ENCODE measurements at regions not wholly inside any gene's neighbourhood (a gene's known extent, or its start where the extent isn't known, plus 50 kb on each side); places are given as distances from the start of the nearest gene placed in this dataset.

DNA sequence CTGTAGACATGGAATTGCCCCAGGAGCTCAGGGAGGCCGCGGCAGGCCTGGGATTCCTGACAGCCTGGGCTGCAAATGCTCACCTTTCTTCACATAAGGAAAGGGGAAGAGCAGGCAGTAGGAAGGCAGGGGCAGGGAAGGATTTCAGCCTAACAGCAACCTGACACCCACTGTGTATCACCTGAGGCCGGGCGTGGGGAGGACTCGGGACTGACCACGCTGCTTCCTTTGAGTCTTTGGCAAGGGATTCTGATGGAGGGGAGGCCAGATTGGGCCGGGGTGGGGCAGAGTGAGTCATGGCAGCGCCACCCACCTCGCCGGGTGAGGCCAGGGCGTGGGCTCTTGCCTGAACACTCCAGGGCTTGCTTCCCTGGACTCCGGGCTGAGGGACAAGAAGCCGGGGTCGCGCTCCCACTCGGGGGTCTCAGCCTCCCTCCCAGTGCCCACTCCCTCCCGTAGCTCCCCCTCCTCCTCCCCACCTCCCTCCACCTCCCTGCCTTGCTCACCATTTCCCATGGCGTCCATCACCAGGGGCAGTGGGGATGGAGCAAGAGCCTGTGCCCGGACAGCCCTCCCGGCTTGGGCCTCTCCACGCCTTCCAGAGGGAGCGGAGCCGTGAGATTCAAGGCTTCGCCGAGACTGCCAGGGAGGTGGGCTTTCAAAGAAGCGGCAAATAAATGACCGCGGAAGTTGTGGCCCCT is 247.9 kb upstream of the RTL1 start:
- no peak for DNase-seq

DNA sequence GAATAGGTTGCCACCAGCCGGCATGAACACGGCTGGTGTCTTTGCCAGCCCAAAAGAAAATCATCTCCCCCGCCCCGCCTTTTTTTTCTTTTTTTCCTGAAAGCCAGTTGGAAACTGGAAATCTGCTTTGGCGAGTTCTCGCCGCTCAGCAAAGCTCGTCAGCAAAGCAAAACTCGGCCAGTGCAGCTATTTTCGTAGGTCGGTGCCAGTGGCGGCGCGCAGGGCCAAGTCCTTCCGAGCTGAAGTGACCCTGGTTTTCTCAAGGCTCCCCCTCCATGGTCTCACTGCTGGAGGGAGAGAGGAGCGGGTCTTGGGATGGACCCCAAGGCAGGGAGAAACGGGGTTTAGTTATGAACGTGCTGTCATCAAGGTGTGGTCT is 248.4 kb upstream of the RTL1 start:
- DNase-seq = no peak

DNA sequence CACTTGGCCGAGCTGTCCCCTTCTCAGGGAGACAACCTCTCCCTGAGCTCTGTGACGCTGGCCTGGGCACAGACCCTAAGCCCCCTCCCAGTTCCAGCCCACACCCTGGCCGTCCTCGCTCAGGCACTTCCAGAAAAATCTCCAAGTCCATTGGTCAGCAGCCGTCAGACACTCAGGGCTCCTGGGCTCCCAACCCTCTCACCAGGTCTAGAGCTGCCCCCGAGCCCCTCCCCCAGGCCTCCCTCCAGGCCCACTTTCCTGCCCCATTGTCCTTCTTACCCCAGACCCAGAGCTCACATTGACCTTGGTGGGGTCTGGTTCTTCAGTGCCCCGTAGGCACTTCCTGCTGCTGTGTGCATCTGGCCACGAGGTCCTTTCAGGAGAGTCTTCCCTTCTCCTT is 249.3 kb upstream of the RTL1 start:
- DNase-seq = no peak

DNA sequence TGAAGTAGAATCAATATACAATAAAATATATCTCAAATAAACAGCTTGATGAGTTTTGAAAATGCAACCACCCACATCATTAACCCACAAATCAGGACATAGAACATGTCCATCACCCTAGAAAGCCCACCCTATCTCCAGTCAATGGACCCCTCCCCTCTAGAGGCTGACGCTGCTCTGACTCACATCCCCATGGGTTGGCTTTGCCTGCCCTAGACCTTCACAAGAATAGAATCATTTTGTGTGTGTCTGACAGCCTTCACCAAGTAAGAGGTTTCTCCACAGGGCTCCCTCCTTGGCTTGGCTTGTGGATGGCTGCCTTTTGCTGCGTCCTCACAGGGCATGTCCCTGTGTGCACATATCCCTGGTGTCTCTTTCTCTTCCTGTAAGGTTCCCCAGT is 250.2 kb upstream of the RTL1 start:
- no peak for DNase-seq

DNA sequence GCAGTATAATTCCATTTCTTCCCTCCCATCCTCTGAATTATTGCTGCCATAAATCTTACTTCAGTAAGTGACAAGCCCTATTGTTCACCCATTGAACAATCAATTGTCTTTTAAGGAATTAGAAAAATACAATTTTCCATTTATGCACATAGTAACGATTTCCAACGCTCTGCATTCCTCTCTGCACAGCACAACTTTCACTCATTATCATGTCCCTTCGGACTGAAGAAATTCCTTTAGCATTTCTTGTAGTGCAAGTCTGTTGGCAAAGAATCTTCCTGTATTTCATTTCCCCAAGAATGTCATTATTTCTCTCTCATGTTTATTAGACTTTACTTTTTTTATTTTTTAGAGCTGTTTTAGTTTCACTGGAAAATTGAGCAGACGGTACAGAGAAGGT is 252.1 kb upstream of the RTL1 start:
- no peak for DNase-seq

DNA sequence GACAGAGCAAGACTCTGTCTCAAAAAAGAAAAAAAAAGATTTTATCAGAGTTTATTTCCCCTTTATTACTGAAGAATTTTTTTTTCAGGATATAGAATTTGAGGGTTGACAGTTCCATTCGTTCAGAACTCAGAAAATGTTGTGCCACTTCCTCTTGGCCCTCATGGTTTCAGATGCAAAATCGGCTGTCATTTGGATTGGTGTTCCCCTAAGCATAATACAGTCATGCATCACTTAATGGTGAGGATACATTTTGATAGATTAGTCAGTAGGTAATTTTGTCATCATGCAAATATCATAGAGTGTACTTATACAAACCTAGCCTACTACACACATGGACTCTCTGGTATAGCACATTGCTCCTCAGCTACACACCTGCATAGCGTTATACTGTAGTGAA is 263.9 kb upstream of the RTL1 start:
- no peak for DNase-seq

DNA sequence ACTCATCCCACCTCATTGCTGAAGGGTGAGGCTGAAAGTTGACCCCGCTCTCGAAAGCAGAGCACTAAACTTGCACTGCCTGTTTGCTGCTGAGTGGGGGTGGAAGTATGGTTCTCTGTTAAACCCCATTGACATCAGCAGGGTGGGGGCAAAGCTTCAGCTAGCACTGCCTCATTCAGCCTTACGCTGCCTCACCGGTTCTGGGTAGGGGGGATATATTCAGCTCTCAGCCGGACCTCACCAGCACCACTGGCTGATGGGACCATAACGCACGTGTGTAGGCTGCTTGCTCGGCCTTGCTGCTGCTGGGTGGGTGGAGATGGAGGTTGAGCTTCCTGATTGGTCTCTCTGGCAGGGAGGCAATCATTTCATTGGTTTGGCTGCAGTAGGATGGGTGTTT is 265.7 kb upstream of the RTL1 start:
- DNase-seq = no peak

DNA sequence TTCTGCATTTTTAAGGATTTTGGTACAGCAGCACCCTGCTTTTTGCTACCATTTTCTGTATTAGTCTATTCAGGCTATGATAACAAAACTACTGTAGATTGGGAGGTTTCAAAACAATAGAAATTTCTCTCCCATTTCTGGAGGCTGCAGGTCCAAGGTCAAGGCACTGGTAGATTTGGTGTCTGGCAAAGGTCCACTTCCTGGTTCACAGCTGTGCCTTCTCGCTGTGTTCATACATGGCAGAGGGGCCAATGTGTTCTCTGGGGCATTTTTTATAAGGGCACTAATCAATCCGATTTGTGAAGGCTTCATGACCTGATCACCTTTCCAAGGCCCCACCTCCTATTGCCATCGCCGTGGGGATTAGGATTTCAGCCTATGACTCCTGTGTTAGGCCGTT is 268.1 kb upstream of the RTL1 start:
- DNase-seq = no peak

DNA sequence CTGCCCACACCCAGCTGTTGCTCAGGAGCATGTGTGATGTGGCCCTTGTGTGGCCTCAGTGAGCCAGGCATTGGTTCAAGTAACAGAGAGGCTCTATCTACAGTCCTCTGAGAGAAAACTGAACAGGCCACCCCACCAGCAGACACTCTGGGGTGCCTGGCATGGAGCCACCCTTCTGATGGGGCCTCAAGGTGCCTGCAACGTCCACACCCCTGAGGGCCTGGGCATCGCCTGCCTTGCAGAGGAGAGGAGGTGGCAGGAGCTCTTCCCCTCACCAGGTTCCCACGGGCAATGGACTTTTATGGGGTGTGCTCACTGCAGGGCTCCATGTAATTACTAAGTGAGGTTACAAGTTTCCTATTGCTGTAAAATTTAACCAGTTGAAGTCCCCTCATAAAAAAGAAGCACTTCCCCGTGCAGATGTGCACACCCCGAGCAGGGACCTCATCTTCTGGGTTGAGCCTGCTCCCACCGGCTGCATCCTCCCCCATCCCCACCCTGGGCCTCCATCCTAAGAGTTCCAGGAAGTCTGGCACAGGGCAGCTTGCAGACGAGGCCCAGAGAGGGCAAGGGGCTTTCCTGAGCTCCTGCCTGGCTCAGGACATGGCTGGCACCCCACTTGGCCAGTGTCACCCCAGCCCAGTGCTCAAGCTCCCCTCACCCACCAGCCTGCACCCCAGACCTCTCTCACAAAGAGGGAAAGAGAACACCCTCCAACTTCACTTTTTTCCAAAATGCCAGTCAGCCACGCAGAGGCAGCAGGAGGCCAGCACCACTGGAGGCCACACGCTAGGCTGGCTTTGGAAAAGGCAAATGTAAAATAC is 270.4 kb upstream of the RTL1 start:
- no peak for DNase-seq

DNA sequence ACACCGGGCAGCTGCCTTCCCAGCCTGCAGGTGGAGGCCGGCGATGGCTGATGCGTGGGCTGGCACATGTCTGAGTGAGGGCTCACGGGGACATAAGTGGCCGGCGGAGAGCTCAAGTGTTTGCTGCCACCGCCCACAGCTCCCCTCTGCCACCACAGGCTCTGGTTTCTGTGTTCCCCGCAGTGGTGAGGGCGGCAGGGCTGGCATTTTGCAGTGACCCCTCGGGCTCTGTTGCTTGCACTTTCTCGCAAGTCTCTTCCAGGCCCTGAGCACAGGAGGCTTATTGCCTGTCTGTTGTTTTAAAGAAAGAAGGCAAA is 271.0 kb upstream of the RTL1 start:
- no peak for DNase-seq

DNA sequence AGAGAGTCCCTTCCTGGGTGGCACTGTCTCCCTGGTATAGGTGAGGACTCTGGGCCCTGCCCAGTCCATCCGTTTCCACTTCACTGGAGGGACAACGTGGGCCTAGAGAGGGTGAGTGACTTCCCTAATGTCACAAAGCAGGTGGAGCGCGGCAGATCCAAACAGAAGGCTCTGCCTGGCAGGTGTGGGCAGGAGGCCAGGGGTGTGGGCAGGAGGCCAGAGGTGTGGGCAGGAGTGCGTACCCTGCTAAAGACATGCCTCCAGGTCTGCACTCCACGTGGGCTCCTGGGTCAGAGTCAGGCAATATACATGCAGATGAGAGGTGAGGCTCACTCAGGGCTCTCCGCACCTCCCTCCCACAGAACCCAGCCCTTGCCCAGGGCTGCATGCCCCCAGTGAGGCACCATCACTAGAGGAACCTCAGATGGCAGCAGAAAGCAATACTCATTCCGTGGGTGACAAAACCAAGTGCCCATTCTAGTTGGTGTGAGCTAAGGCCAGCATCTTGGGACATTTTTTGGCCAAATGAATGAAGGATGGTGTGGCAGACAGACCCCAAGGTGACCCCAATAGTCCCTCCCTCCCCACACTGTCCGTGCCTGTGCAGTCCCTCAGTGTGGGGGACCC is 271.6 kb upstream of the RTL1 start:
- DNase-seq = no peak

DNA sequence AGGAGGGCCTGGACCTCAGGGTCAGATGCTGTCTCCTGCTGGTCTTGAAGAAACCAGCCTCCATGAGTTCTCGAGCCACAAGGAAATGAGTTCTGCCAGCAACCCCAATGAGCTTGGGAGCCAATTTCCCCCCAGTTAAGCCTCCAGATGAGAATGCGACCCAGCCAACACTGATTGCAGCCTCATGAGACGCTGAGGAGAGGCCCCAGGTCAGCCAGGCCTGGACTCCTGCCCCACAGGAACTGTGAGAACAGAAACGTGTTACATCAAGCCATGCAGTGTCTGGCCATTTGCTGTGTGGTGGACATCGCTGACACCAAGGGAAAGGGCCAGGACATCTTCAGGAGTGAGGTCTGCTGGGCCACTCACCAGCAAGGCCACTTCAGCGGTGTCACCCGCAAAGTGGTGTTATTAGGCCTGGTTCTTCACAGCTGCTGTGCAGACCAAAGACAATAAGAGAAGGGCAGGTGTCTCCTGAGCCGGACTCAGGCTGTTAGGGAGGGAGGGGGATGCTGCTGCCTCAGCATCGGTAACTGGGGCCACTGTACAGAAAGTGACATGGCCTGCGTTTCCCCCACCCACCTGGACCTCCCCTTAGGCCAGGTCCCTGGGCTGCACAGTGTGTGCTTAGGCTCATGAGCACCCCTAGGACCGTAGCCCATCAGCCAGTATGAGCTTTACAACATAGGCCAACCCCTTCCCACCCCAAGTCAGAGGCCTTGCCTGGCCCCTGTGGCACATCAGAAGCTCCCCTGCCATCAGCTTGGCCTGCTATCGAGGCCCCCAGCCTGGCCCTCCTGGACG is 272.4 kb upstream of the RTL1 start:
- DNase-seq = no peak

DNA sequence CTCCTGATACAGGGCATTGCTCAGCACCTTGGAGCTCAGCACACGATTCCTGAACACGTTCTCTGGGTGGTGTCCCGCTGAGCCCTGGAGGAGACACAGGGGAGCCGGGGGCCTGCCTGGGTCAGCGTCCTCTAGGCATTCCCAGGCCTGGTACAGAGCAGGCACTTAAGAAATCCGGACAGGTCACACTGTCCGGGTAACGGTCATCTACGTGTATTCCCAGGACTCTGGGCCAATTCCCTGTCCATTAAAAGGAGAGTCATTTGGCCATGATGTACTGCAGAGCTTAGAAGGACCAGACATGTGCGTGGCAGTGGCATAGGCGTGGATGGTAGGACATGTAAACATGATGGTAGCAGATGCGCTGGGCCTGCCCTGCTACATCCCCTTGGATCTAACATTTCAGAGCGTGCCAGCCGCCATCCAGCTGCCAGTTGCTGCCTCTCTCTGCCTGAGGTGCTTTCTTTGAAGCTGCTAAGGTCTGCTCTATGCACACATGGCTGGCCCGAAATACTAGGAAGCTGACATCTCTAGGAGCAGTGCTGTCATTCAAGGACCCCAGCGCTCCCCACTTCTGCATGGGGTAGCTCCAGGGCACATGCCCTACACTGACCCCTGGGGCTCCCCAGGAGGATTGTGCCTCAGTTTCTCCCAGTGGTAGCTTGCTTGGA is 273.1 kb upstream of the RTL1 start:
- DNase-seq = no peak

DNA sequence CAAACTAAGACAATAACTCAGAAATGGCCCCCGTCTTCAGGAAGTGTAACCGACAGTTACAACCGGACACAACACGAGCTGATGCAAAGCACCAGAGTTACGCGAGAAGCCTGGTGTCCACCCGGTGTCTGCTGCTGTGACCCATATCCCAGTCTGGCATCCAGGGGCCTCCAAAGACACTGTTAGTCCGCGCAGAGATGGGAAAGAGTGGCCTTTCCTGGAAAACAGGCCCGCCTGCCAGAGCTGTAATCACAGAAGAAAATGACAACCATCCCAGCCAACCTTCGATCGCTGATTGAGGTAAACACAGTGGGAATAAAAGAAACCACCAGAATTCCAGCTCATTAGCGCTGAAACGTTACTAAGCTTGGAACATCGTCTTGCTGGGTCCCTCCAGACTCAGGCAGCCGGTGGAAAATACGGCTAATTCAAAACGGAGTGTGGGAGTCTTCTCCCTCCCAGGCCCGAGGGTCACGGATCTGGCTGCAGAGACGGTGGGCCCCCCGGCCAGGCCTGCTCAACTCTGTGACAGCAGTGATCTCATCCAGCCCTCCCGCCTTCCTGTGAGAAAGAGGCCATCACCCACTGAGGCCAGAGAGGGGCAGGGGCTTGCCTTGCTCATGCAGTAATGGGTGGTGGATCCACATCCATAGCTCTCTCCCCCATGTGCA is 273.9 kb upstream of the RTL1 start:
- DNase-seq = no peak

DNA sequence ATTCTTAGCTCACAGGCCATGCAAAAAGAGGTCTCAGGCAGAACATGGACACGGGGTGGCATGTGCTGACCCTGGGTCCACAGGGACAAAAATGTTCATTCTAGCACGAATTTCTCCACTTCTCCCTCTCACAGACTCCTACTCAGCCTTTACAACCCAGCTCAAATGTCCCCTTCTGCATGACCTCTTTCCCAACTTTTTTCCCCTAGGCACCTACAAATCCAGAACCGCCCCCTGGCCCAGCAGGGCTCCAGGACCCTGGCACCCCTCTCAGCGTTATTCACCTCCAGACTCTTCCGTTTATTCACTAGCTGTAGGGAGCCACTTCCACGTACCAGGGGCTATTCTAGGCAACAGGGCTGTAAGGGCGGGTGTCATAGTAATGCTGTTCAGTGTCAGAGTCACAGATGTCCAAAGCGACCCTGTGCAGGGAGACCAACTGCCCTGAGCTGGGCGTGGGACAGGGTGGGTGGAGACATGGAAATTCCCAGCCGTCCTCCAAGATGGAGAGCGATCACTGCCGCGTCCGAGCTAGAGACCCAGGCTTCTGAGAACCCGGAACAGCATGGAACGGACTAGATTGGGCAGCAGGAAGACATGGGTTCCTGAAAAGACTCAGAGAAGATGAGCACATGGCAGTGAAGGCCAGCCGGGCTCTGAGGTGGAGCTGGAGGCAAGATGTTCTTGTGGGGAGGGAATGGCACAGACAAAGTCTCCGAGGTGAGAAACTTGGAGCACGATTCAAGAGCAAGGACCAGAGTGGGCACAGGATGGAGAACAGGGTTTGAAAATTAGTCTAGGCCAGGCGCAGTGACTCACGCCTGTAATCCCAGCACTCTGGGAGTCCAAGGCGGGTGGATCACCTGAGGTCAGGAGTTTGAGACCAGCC is 274.9 kb upstream of the RTL1 start:
- no peak for DNase-seq

DNA sequence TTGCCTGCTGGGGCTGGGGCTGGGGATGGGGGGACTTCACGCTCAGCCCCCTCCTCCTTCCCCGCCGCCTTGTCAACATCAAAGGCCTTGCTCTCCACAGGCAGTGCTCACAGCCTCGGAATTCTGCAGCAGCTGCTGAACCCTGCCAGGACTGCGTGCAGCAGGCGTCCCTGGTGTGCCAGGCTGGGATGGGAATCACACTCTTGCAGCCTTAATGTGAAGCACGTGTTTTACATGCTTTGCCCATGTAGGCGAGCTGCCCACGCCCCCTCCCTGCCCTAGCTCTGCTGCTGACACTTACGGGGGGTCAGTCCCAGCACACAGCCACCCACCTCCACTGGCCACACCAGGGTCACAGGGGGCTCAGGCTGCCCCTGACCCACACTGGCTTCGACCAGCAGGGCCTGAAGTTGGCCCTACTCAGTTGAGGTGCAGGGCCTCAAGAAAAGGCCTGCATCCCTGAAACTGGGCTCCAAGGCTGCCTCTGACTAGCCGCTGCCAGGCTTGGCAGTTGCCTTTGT is 276.2 kb upstream of the RTL1 start:
- DNase-seq = no peak

DNA sequence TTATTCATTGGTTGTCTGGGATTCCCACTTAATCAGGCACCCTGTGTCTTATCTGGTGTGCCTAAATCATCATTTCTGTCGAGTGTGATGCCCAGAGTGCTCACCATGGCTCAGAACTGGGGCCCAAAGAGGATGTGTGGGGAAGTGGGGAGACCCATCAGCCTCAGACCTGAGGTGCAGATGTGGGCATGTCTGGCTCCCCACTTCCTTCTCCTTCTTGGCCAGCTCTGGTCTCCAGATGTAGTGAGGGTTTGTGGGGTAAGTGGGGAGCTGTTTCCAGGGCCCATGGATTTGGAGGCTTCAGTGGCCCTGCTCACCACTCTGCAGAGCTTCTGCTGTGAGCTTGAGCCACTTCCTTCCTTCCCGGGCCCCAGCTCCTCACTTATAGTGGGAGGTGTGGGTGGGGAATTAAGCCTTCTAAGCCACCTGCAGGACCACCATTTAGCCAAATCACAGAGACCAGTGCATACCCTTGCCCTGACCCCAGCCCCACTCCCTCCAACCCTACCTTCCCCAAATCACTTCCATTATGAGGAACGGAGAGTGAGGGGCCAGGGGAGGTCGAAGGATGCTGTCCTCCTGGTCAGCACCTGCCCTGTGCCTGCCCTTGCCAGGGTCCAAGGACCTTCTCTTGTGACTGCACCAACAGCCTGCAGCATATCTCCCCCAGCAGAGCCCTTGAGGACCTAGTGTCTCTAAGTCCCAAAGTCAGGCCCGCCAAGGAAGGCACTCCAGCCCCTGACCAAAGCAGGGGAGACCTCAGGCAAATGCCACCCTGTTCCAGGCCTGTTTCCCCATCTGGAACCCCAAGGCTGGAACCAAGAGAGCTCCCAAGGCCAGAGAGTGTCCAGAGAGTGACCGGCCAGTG is 278.2 kb upstream of the RTL1 start:
- DNase-seq = no peak

DNA sequence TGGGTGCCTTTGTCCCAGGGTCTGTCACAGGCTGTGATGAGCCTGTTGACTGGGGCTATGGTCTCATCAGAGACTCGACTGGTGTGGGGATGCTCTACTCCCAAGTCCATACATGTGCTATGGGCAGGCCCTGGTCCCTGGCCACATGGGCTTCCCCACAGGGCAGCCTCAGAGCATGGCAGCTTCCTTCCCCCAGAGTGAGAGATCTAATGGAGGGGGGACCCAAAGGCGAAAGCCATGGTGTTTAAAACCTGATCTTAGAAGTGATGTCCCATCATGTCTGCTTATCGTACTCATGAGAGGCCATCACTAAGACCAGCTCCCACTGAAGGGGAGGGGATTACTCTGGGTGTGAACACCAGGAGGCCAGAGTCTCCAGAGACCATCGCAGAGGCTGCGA is 279.0 kb upstream of the RTL1 start:
- no peak for DNase-seq

DNA sequence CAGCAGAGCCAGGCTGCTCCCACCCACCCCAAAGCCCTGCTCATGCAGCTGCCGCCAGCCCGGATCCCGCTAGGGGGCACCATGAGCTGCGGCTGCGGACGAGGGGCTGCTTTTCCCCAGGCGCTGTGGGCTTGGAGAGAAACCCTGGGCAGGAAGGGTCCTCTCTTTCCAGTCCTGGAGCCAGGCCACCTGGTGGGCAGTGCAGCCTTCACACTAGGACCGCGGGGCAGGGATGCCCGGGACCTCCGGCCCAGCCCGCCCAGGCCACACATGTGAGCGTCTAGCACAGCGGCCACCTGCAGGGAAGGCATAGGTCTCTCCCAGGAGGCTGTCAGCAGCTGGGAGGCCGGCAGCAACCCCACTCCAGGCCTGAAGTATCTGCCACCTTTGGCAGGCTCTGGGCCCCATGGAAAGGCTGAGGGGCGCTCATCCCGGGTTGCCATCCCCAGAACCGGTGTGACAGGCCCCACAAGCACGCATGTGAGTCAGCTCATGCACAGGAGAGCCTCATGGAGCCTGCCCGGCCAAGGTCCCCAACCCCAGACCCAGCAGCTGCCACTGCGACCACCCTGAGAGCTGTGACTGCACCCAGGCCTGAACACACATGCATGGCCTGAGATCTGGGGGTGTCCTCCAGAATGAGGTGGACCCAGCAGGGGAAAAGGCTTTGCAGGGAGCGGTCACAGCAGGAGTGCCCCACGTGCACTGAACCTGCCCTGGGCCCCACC is 280.0 kb upstream of the RTL1 start:
- DNase-seq = no peak

DNA sequence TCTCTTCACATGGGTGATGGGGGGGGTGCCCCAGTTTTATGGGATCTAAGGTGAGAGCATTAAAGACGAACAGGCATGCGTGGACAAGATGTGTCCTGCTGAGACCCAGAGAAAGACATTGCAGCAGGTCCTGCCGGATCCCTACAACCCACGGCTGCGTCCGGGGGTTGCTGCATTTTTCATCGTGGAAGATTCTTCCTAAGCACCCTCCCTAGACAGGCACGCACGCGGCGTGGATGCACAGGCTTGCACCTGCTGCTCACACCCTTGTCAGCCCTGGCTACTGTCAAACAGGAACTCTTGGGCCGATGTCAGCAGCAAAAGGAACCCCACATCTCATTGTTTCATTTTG is 280.6 kb upstream of the RTL1 start:
- DNase-seq = no peak

Measured in SW 1271 (cell line).